ENCODE measurements at regions not wholly inside any gene's neighbourhood (a gene's known extent, or its start where the extent isn't known, plus 50 kb on each side); places are given as distances from the start of the nearest gene placed in this dataset.

DNA sequence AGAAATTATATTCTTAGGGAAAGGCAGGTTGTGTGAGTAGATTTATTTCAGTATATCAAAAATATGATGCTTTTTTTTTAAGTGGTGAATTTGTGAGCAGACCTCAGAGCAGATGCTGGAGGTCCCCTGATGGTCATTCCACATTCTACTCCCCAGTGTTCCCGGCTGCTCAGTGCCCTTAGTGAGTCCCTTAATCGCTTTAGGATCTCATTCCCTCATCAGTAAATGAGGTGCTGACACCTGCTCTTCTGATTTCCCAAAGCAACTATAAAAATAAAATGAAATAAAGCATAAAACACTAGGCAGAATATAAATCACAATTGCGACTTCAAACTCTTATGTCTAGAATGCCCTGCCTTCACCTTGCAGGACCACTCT, 216.2 kb upstream of the TNP1 start:
- TF ChIP-seq, protein P1, sequence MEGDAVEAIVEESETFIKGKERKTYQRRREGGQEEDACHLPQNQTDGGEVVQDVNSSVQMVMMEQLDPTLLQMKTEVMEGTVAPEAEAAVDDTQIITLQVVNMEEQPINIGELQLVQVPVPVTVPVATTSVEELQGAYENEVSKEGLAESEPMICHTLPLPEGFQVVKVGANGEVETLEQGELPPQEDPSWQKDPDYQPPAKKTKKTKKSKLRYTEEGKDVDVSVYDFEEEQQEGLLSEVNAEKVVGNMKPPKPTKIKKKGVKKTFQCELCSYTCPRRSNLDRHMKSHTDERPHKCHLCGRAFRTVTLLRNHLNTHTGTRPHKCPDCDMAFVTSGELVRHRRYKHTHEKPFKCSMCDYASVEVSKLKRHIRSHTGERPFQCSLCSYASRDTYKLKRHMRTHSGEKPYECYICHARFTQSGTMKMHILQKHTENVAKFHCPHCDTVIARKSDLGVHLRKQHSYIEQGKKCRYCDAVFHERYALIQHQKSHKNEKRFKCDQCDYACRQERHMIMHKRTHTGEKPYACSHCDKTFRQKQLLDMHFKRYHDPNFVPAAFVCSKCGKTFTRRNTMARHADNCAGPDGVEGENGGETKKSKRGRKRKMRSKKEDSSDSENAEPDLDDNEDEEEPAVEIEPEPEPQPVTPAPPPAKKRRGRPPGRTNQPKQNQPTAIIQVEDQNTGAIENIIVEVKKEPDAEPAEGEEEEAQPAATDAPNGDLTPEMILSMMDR (IDR thresholded peaks at IDR 0.05): no peak
- no peak for TF ChIP-seq ZFX (IDR thresholded peaks at IDR 0.05; ENCODE audit: borderline replicate concordance)
